Hepatic stellate cell (primary cell): ENCODE measurements at regions not wholly inside any gene's neighbourhood (a gene's known extent, or its start where the extent isn't known, plus 50 kb on each side); places are given as distances from the start of the nearest gene placed in this dataset.

Experiments
- DNase-seq: peaks from one replicate; pipeline ENCODE4 v3.0.0; 2011; ENCODE audit warnings: low spot score

DNA sequence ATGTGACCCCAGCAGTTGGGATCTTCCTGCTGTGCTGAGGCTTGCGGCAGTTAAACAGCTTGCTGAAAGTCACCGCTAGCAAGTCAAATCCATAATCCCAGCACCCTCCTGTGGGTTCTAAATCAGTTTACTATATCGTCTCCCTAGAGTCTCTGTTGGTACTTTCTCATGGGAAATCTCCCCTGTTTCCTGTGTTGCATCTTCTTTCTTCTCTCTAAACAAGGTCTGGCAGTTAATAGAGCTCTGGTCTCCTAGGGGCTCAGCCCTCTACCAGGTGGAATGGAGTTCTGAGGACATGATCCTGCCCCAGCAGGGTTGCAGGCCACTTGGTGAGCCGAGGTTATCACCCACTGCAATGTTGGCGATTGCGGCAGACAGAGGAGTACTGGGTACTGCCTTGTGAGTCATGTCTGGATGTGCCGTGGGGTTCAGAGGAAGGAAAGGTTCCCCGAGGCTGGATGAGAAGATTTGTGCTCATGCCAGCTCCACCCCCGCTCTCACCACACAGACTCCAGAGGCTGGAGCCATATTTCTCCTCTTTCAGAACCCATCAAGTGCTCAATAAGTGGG is 59.4 kb upstream of the SIX2 start:
- DNase-seq: no peak

DNA sequence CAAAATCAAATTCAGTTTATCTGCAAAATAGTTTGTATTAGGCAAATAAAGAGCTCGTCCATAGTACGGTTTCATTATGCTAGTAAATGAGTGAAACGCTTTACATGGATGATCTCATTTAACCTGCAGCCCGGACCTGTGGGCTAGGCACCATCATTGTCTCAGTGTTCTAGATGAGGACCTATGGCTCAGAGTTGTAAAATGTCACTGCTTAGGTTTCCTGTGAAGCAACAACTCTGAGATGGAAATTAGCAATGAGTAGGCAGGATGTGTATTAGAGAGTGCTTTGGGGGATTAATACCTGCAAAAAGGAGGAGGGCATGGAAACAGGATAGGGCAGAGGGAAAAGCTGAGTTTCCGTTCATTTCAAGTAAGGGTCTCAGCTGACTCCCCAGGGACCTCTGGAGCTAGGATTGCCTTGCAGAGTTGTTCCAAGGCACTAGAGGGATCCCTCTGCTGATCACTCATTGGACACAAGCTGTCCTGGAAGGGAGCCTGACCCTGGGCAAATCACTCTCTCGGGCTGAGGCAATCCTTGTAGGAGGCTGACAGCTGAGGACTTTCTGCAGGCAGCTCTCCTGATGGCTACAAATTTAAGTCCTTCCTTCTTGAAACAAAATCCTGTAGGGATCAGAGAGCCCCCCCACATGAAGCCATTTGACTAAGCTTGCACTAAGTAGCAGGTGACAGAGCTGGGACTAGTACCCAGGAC is 58.8 kb upstream of the SIX2 start:
- DNase-seq: peak; percentile 29
